Spinal cord (tissue), 9 donors: ENCODE measurements at regions not wholly inside any gene's neighbourhood (a gene's known extent, or its start where the extent isn't known, plus 50 kb on each side); places are given as distances from the start of the nearest gene placed in this dataset.
"Not testable (repeated sequence)": the region's sequence is repeated elsewhere in the genome, so short reads cannot be mapped to it uniquely, and the experiment has no call there.

Experiments used
- DNase-seq, 6 donors: peaks; one replicate each; pipeline versions ENCODE4 v3.0.0 to v3.0.0-alpha.2; 2013 to 2015; ENCODE audit warnings: low spot score in 6 of 6, low read depth in 4 of 6
- H3K27ac ChIP-seq: one replicate; pipeline ENCODE4 v1.5.1; 2013; ENCODE audit warnings: low read depth, low read length, control low read depth
- H3K27me3 ChIP-seq: one replicate; pipeline ENCODE4 v1.6.1; 2013; ENCODE audit warnings: low read length; ENCODE audit not compliant: control insufficient read depth, insufficient read depth
- H3K36me3 ChIP-seq: one replicate; pipeline ENCODE4 v1.6.1; 2013; ENCODE audit warnings: low read length; ENCODE audit not compliant: control insufficient read depth, insufficient read depth
- H3K4me1 ChIP-seq: one replicate; pipeline ENCODE4 v1.6.1; 2013; ENCODE audit warnings: low read length; ENCODE audit not compliant: control insufficient read depth, insufficient read depth
- H3K4me3 ChIP-seq: one replicate; pipeline ENCODE4 v1.5.1; 2013; ENCODE audit warnings: low read depth, low read length, control low read depth
- H3K9me3 ChIP-seq: one replicate; pipeline ENCODE4 v1.6.1; 2013; ENCODE audit warnings: low read length; ENCODE audit not compliant: control insufficient read depth, insufficient read depth
- WGBS: methylation state at CpG from one replicate; pipeline ENCODE4 v1.1.5; 2013; ENCODE audit warnings: missing lambda C conversion rate; ENCODE audit not compliant: insufficient coverage; 5-methylcytosine and 5-hydroxymethylcytosine counted together
- donor health status: healthy.

DNA sequence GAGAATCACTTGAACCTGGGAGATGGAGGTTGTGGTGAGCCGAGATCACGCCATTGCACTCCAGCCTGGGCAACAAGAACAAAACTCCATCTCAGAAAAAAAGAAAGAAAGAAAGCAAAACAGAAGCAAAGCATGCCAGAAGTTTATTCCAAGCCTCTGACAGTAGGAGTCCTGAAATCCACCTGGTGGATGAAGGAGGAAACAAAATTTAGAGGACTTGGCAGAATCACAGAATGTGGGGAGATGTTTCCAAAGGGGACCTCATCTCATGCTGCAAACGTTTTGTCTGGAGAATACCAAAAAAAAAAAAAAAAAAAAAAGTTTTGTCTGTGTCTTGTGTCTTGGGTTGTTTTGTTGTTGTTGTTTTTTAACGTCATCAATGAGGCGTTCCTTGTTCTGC lies 141.1 kb upstream of the RRN3 start:
- H3K27me3 ChIP-seq, H3K4me3 ChIP-seq, H3K9me3 ChIP-seq, H3K27ac ChIP-seq, H3K36me3 ChIP-seq, DNase-seq, H3K4me1 ChIP-seq: not testable (repeated sequence)
- no CpG with 5 or more reads among the region's 5 CpGs for WGBS

DNA sequence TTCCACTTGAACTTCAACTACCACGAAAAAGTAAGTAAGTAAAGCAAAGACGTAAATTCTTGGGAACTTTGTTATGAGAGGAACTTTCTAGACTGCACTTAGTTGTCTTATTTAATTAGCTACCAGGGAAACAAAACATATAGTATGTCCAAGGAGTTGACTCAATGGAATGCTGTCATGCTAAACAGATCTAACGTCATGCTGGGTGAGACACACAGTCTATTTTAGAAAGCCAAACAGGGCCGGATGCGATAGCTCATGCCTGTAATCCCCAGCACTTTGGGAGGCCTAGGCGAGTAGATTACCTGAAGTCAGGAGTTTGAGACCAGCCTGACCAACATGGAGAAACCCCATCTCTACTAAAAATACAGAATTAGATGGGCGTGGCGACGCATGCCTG lies 140.6 kb upstream of the RRN3 start:
- not testable (repeated sequence) for H3K27me3 ChIP-seq, DNase-seq, H3K36me3 ChIP-seq, H3K4me3 ChIP-seq, H3K9me3 ChIP-seq, H3K4me1 ChIP-seq, H3K27ac ChIP-seq
- WGBS: no CpG with 5 or more reads among the region's 9 CpGs

DNA sequence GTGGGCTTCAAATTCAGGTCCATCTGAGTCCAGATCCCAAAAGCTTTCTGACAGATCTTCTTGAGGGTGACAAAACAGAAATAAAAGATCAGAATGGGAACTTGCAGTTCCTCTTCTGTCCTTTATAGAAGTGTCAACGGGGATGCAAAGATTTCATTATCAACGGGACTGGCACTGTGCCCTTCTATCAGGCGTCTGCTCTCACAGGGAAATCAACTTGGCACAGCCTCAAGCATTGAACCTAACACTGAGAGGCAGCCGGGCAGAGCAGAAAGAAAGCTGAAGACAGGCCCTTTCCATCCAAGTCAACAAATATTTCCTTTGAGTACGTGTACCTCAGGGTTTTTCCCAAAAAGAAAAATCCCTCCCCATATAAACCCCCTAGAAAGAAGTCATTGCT lies 136.4 kb upstream of the RRN3 start:
- DNase-seq, H3K4me1 ChIP-seq, H3K4me3 ChIP-seq, H3K36me3 ChIP-seq, H3K27ac ChIP-seq, H3K27me3 ChIP-seq, H3K9me3 ChIP-seq: not testable (repeated sequence)
- no CpG with 5 or more reads among the region's 5 CpGs for WGBS

DNA sequence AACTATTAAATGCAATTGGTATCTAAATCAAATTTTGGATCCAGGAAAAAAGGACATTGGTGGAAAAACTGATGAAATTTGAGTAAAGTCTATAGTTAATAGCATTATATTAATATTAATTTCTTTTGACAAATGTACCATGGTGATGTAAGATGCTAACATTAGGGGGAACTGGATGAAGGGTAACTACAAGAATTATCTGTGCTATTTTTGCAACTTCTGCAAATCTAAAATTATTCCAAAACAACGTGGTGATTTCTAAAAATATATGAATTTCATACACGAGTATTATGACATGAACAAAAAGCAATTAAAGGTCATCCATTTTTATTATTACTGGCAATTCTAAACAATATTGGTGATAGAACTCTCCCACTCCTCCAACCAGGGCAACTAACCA lies 135.6 kb upstream of the RRN3 start:
- H3K9me3 ChIP-seq, H3K27ac ChIP-seq, H3K36me3 ChIP-seq, DNase-seq, H3K27me3 ChIP-seq, H3K4me1 ChIP-seq, H3K4me3 ChIP-seq: not testable (repeated sequence)
- WGBS: no CpG with 5 or more reads among the region's 2 CpGs

DNA sequence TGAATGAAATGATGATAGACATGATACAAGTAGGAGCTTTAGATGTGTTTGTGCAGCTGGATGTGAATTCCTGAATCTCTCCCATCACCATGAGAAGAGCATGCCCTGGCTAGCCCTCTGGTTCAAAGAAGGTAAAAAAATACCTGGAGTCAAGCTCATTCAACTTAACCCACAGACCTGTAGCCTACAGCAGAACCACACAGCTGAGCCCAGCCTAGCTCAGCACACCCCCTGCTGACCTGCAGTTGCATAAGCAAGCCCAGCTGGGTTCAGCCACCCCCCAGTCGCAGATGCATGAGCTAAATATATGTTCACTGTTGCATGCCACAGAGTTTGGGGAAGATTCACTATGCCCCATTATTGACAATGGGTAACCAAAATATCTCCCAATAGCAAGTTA lies 130.6 kb upstream of the RRN3 start:
- H3K9me3 ChIP-seq, DNase-seq, H3K4me3 ChIP-seq, H3K27ac ChIP-seq, H3K4me1 ChIP-seq, H3K27me3 ChIP-seq, H3K36me3 ChIP-seq: not testable (repeated sequence)
- WGBS: no CpG with 5 or more reads among the region's 1 CpG

DNA sequence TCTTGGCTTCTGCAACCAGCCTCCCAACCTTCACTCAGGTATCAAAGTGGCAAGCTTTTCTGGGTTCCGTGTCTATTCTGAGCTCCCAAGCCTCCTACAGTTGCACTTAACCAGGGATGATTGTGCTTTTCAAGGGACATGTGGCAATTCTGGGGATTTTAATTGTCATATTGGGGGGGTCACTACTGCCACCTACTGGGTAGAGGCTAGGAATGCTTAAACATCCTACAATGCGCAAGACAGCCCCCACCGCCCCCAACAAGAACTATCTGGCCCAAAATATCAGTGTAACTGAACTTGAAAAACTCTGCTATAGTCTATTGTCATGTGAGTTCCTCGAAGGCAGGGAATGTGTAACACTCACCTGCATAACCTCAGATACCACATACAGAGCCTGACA lies 129.3 kb upstream of the RRN3 start:
- not testable (repeated sequence) for H3K4me3 ChIP-seq, H3K27me3 ChIP-seq, H3K4me1 ChIP-seq, H3K9me3 ChIP-seq, H3K36me3 ChIP-seq, H3K27ac ChIP-seq, DNase-seq
- no CpG with 5 or more reads among the region's 4 CpGs for WGBS

DNA sequence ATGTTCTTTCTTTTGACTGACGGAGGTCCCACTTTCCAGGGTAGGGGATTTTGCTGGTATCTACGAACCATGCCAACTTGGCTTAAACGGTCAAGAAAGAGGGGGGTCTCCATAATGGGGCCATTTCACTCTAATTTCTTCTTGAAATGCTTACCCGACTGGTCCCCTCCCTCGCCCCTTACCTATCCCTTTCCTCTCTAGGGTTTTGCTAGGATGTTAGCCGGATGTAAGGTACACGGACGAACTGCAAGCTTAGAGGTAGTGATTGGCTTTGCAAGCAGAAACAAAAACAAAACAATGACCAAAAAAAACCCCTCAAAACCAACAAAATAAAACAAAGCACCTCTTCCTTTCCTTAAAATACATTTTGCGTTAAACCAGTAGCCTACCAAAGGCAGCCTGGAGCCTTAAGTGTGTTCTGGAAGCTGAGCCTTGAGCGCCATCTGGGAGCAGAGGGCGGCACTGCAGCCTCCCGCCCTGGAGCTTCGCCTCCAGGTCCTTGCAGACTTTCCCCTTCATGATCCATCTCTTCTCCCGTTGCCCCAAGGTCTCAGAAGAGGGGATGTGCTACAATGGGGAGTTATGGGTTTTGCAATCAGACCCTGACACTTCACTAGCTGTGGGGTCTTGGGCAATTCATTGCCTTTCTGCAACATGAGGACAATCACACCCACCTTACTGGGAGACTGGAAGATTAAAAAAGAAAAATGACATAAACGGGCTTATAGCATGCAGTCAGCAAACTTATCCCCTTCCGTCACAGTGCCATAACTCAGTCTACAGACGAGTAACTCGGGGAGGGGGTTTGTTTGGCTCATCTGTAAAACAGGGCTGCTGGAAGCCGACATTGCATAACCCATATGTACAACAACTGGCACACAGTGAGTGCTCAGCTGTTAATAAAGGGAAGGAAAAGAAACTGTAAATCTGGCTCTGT lies 125.9 kb upstream of the RRN3 start:
- not testable (repeated sequence) for H3K27me3 ChIP-seq, H3K9me3 ChIP-seq, H3K36me3 ChIP-seq, H3K4me1 ChIP-seq, H3K27ac ChIP-seq, H3K4me3 ChIP-seq
- 14% methylated on average over 1 of the region's 19 CpGs for WGBS
- peak in 3 of 6 donors; percentile 8 to 70 (median 33) for DNase-seq

DNA sequence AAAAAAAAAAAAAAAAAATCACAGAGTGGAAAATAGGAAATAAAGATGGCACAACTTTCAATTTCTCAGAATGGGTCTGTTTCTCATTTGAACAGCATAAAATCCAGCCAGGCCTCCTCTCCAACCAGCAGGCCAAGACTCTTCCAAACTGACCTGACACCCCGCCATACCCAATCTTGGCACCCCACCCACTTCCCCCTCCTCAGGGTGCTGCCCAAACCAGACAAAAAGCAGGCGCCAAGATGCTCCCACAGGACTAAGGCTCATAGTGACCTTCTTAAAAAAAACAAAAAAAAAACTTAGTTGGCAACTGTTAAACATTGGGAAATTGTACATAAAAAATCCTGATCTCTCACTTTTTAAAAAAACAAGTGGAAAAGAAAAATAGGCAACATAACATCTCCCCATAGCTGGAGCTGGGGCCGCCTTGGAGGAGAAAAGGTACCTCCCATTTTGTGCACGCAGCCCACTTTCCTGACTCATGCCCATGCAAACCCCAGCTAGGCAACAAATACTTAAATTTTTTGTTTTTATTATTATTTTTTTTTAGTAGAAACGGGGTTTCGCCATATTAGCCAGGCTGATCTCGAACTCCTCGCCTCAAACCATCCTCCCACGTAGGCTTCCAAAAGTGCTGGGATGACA lies 124.9 kb upstream of the RRN3 start:
- H3K4me3 ChIP-seq, H3K4me1 ChIP-seq, H3K27me3 ChIP-seq, H3K27ac ChIP-seq, DNase-seq, H3K9me3 ChIP-seq, H3K36me3 ChIP-seq: not testable (repeated sequence)
- WGBS: no CpG with 5 or more reads among the region's 9 CpGs

DNA sequence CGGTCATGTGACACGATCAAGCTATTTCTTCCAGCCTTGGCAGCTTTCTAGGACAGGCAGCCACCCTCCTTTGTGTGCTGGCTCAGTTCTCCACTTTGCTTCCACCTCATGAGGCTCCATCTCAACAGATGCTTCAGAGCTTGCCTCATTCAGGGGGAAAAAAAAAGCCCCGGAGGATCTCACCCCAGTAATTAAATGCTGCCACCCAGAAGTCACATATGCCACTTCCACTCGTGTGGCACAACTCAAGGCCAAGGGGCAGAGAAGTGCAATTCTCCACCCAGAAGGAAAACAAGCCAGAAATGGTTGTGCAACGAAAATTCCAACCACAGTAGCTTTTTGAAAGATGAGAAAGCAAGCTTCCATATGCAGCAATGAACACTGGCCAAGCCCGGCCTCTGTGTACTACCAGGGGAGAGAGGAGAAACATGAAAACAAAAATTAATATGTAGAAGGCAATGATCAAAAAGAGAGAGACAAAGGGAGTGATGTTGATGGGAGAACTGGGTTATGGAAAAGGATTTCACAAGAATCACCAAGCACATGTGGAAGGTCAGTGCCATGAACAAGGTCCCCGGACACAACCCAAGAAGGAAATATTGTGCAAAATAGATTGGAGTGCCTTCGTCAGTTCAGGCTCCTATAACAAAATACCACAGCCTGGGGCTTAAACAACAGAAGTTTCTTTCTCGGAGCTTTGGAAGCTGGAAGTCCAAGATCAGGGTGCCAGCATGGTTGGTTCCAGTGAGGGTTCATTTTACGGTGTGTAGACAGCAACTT lies 113.3 kb upstream of the RRN3 start:
- not testable (repeated sequence) for H3K27me3 ChIP-seq, H3K4me1 ChIP-seq, H3K27ac ChIP-seq, H3K36me3 ChIP-seq, H3K9me3 ChIP-seq, H3K4me3 ChIP-seq
- WGBS: no CpG with 5 or more reads among the region's 10 CpGs
- DNase-seq: peak in 1 of 6 donors; percentile 35
